Osteoblast (primary cell): ENCODE measurements at regions not wholly inside any gene's neighbourhood (a gene's known extent, or its start where the extent isn't known, plus 50 kb on each side); places are given as distances from the start of the nearest gene placed in this dataset.

ENCODE experiments used
- DNase-seq: peaks from one replicate; pipeline ENCODE4 v3.0.0; 2011; ENCODE audit warnings: low spot score, mixed read lengths; ENCODE audit not compliant: insufficient read length; ENCODE audit errors: missing footprints
- H2AFZ ChIP-seq: 2 replicates; pipeline ENCODE4 v1.6.0; 2011; ENCODE audit warnings: mild to moderate bottlenecking, low read length
- H3K27ac ChIP-seq: 2 replicates; pipeline ENCODE4 v1.5.1; 2011; ENCODE audit warnings: mild to moderate bottlenecking, low read depth, low read length, moderate library complexity
- H3K27me3 ChIP-seq: 2 replicates; pipeline ENCODE4 v1.6.0; 2012; ENCODE audit warnings: mild to moderate bottlenecking, control low read depth, inconsistent platforms, low read length, moderate library complexity; ENCODE audit not compliant: insufficient read depth
- H3K36me3 ChIP-seq: 2 replicates; pipeline ENCODE4 v1.5.1; 2011; ENCODE audit warnings: mild to moderate bottlenecking, low read length, control low read depth, moderate library complexity; ENCODE audit not compliant: insufficient read depth
- H3K4me1 ChIP-seq: 2 replicates; pipeline ENCODE4 v1.5.1; 2011; ENCODE audit warnings: mild to moderate bottlenecking, low read length, control low read depth, moderate library complexity; ENCODE audit not compliant: insufficient read depth
- H3K4me2 ChIP-seq: 2 replicates; pipeline ENCODE4 v1.6.0; 2011; ENCODE audit warnings: mild to moderate bottlenecking, low read length; ENCODE audit not compliant: insufficient read depth
- H3K4me3 ChIP-seq: fragments of 200-600 bp; sonication (generic); 3 replicates; pipeline ENCODE4 v1.5.1; 2012; ENCODE audit warnings: mild to moderate bottlenecking, low read length, inconsistent platforms; ENCODE audit not compliant: insufficient read depth
- H3K79me2 ChIP-seq: 2 replicates; pipeline ENCODE4 v1.6.0; 2012; ENCODE audit warnings: mild to moderate bottlenecking, low read length, control low read depth, inconsistent platforms; ENCODE audit not compliant: insufficient read depth
- H3K9me3 ChIP-seq: 2 replicates; pipeline ENCODE4 v1.5.1; 2011; ENCODE audit warnings: low read depth, low read length, control low read depth
- H4K20me1 ChIP-seq: 2 replicates; pipeline ENCODE4 v1.6.0; 2012; ENCODE audit warnings: mild to moderate bottlenecking, low read length, control low read depth; ENCODE audit not compliant: insufficient read depth
- TF ChIP-seq, protein P1 (sequence below): IDR thresholded peaks from 2 replicates; pipeline ENCODE4 v1.5.1; 2011; ENCODE audit warnings: mild to moderate bottlenecking, low read depth, low read length, moderate library complexity; ENCODE audit errors: extremely low read depth

DNA sequence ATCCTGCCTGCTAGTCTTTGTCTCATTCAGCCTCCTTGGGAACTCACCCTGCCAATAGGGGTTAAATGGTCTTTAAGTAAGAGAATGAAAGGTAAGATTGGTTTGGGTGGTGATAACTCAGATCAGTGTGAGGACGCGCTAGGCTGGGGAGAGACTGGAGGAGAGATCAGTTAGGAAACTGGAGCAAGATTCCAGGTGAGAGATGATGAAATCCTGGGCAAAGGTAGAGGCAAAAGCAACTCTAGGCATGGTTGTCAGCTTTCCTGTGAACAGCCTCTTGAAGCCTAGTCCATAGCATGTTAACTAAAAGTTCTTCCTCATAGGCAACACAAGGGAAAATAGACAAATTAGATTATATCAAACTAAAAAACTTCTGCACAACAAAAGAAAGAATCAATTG, 145.2 kb upstream of the ANKRD28 start:
- Histone ChIP-seq H3K36me3 (no peaks in the 10 kb centered on the region), H3K79me2 (no peaks in the 10 kb centered on the region), H3K27ac (no peak overlapping the region), H3K9me3 (no peaks in the 10 kb centered on the region), H2AFZ (no peak overlapping the region), H3K4me1 (peaks cover 7% of the 10 kb centered on the region), H3K4me3 (no peak overlapping the region), H4K20me1 (no peaks in the 10 kb centered on the region), H3K4me2 (no peak overlapping the region), H3K27me3 (no peaks in the 10 kb centered on the region)
- TF ChIP-seq, protein P1, sequence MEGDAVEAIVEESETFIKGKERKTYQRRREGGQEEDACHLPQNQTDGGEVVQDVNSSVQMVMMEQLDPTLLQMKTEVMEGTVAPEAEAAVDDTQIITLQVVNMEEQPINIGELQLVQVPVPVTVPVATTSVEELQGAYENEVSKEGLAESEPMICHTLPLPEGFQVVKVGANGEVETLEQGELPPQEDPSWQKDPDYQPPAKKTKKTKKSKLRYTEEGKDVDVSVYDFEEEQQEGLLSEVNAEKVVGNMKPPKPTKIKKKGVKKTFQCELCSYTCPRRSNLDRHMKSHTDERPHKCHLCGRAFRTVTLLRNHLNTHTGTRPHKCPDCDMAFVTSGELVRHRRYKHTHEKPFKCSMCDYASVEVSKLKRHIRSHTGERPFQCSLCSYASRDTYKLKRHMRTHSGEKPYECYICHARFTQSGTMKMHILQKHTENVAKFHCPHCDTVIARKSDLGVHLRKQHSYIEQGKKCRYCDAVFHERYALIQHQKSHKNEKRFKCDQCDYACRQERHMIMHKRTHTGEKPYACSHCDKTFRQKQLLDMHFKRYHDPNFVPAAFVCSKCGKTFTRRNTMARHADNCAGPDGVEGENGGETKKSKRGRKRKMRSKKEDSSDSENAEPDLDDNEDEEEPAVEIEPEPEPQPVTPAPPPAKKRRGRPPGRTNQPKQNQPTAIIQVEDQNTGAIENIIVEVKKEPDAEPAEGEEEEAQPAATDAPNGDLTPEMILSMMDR = no peak
- no peak for DNase-seq

DNA sequence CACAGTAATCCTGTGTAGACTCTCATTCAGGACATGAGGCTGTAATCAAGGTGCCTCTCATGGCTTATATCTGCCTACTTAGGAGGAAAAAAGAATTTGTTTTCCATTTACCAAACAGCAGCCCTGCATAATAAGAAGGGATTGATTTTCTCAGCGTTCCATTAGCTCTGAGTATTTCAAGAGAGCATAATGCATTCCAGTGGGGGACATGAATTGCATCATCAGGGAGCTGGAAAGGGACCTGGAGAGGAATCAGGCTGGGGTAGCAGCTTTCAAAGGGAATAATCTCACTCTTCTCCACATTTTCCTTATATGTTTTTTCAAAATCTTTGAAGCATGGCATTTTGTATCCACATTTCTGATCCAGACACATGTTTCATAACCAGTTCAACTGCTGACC, 150.6 kb upstream of the ANKRD28 start:
- no peak overlapping the region for H2AFZ ChIP-seq
- no peak overlapping the region for H3K27ac ChIP-seq
- TF ChIP-seq, protein P1 = no peak
- no peak for DNase-seq
- H4K20me1 ChIP-seq = no peaks in the 10 kb centered on the region
- no peaks in the 10 kb centered on the region for H3K27me3 ChIP-seq
- H3K4me2 ChIP-seq = no peak overlapping the region
- no peaks in the 10 kb centered on the region for H3K36me3 ChIP-seq
- no peaks in the 10 kb centered on the region for H3K79me2 ChIP-seq
- no peaks in the 10 kb centered on the region for H3K4me1 ChIP-seq
- no peak overlapping the region for H3K4me3 ChIP-seq
- H3K9me3 ChIP-seq = no peaks in the 10 kb centered on the region

DNA sequence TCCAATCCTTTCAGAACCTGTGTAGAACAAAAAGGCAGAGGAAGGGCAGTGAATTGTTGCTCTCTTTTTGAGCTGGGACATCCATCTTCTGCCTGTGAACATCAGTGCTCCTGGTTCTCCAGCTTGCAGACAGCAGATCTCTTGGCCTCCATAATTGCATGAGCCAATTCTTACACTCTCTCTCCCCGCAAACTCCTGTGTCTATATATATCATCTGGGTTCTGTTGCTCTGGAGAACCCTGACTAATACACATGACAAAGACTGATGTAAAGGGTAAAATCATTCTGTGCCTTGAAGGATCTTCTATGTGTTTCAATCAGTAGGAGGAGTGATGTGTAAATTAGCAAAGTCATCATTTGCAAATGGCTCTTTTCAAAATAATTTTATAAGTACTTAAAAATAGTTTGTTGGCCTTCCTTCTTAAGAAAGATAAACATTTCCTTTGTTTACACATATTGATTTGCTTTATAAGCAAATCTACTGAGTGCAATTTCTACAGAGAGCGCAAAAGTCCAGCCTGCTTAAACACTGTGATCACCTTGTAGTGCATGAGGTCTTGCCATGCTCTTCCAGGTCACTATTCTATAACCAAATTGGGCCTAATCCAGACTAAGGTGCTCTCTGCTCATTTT, 154.9 kb upstream of the ANKRD28 start:
- no peak overlapping the region for H3K27ac ChIP-seq
- H3K4me3 ChIP-seq = no peak overlapping the region
- H3K79me2 ChIP-seq = no peaks in the 10 kb centered on the region
- H2AFZ ChIP-seq = peak overlapping the region; percentile 56
- peak; percentile 84 for DNase-seq
- H4K20me1 ChIP-seq = no peaks in the 10 kb centered on the region
- H3K9me3 ChIP-seq = no peaks in the 10 kb centered on the region
- no peaks in the 10 kb centered on the region for H3K27me3 ChIP-seq
- TF ChIP-seq, protein P1 = no peak
- H3K36me3 ChIP-seq = no peaks in the 10 kb centered on the region
- no peaks in the 10 kb centered on the region for H3K4me1 ChIP-seq
- no peak overlapping the region for H3K4me2 ChIP-seq

DNA sequence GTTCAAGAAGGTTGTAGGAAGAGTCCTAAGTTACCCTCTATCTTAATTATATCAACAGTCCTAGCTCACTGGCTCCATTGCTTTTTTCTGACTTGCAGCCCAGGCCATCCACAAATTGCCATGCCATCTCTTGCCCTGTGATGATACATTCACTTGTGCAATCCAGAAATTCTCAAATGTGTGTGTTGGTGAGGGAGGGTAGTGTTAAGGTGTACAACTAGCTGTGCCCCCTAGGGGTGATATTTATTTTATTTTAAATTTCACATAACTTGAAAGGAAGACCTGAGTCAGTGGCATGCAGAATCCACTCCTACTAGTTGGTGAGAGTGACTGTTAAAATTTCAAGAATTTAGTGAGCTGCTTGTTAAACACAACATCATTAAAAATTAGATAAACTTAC, 156.1 kb upstream of the ANKRD28 start:
- Histone ChIP-seq H3K27ac (no peak overlapping the region), H3K79me2 (no peaks in the 10 kb centered on the region), H3K9me3 (no peaks in the 10 kb centered on the region), H2AFZ (no peak overlapping the region), H3K36me3 (no peaks in the 10 kb centered on the region), H3K4me3 (no peak overlapping the region), H4K20me1 (no peaks in the 10 kb centered on the region), H3K27me3 (no peaks in the 10 kb centered on the region), H3K4me1 (peaks cover under 1% of the 10 kb centered on the region), H3K4me2 (no peak overlapping the region)
- no peak for DNase-seq
- TF ChIP-seq, protein P1 = no peak
